GM19438 (cell line): ENCODE measurements at regions not wholly inside any gene's neighbourhood (a gene's known extent, or its start where the extent isn't known, plus 50 kb on each side); places are given as distances from the start of the nearest gene placed in this dataset.

Source experiments
- ATAC-seq: cut with Tn5 transposase; IDR thresholded peaks from one replicate; pipeline ENCODE4 v1.9.1; 2021; ENCODE audit warnings: low read depth; ENCODE audit not compliant: unreplicated experiment

GRCh38 chr2:65636813-65637483, 204.5 kb upstream of the SPRED2 start:
- ATAC-seq: no peak

GRCh38 chr2:65636024-65636423, 203.6 kb upstream of the SPRED2 start:
- no peak for ATAC-seq

- no peak for ATAC-seq
These were observed 201.9 kb upstream of the SPRED2 start for GRCh38 chr2:65634304-65634703.

- no peak for ATAC-seq
These were observed 198.2 kb upstream of the SPRED2 start for GRCh38 chr2:65630643-65631042.

GRCh38 chr2:65628156-65628555, 195.8 kb upstream of the SPRED2 start:
- ATAC-seq: no peak

- ATAC-seq: no peak
These were observed 194.4 kb upstream of the SPRED2 start for GRCh38 chr2:65626831-65627230.

GRCh38 chr2:65625982-65626381, 193.6 kb upstream of the SPRED2 start:
- ATAC-seq: no peak

- no peak for ATAC-seq
These were observed 190.6 kb upstream of the SPRED2 start for GRCh38 chr2:65622951-65623535.

- no peak for ATAC-seq
These were observed 190.1 kb upstream of the SPRED2 start for GRCh38 chr2:65622499-65622898.

- ATAC-seq: no peak
These were observed 188.1 kb upstream of the SPRED2 start for GRCh38 chr2:65620524-65620923.

- ATAC-seq: no peak
These were observed 187.6 kb upstream of the SPRED2 start for GRCh38 chr2:65620026-65620425.

GRCh38 chr2:65615602-65616001, 183.2 kb upstream of the SPRED2 start:
- no peak for ATAC-seq

- no peak for ATAC-seq
These were observed 181.7 kb upstream of the SPRED2 start for GRCh38 chr2:65613968-65614555.

GRCh38 chr2:65611488-65611887, 179.1 kb upstream of the SPRED2 start:
- no peak for ATAC-seq

GRCh38 chr2:65608916-65609315, 176.5 kb upstream of the SPRED2 start:
- no peak for ATAC-seq

- ATAC-seq: no peak
These were observed 176.1 kb upstream of the SPRED2 start for GRCh38 chr2:65608466-65608865.

- ATAC-seq: no peak
These were observed 175.4 kb upstream of the SPRED2 start for GRCh38 chr2:65607662-65608305.

- ATAC-seq: peak; percentile 20
These were observed 173.3 kb upstream of the SPRED2 start for GRCh38 chr2:65605743-65606058.

- ATAC-seq: no peak
These were observed 172.8 kb upstream of the SPRED2 start for GRCh38 chr2:65605058-65605742.

- no peak for ATAC-seq
These were observed 171.8 kb upstream of the SPRED2 start for GRCh38 chr2:65604246-65604645.

GRCh38 chr2:65602603-65603235, 170.3 kb upstream of the SPRED2 start:
- no peak for ATAC-seq
